DMS 273 (cell line): ENCODE measurements at regions not wholly inside any gene's neighbourhood (a gene's known extent, or its start where the extent isn't known, plus 50 kb on each side); places are given as distances from the start of the nearest gene placed in this dataset.

Experiments used
- DNase-seq: peaks from one replicate; lab custom pipeline; 2025; ENCODE audit not compliant: unreplicated experiment; lab: John Stamatoyannopoulos, UW

GRCh38 chr4:140316799-140317198 lies 56.6 kb upstream of the SCOC start:
- no peak for DNase-seq

- DNase-seq, result no peak
Observed at GRCh38 chr4:140315970-140316369, 57.5 kb upstream of the SCOC start.

GRCh38 chr4:140315438-140315837 lies 58.0 kb upstream of the SCOC start:
- no peak for DNase-seq

GRCh38 chr4:140315019-140315418 lies 58.4 kb upstream of the SCOC start:
- DNase-seq, result no peak

DNA sequence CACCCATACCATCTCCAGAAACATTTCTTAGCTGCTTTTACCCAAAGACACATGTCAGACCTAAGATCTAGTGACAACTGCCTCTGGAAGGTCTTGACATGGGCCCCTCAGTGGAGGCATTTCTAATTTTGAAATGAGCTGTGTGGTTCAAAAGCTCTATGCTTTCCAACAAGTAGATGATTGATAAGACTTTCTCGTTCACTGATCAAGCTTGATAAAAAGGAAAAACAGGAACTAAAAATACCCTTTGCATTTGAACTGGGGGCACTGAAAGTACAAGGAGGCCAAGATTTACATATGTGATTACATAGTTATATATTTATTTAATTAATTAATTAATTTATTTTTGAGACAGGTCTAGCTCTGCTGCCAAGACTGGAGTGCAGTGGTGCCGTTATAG lies 61.3 kb upstream of the SCOC start:
- DNase-seq, result no peak

- DNase-seq, result no peak
Observed at GRCh38 chr4:140311257-140311835, 62.1 kb upstream of the SCOC start.

- DNase-seq, result no peak
Observed at GRCh38 chr4:140309124-140309870, 64.1 kb upstream of the SCOC start.

GRCh38 chr4:140308366-140309123 lies 64.9 kb upstream of the SCOC start:
- DNase-seq, result peak; percentile 1

DNA sequence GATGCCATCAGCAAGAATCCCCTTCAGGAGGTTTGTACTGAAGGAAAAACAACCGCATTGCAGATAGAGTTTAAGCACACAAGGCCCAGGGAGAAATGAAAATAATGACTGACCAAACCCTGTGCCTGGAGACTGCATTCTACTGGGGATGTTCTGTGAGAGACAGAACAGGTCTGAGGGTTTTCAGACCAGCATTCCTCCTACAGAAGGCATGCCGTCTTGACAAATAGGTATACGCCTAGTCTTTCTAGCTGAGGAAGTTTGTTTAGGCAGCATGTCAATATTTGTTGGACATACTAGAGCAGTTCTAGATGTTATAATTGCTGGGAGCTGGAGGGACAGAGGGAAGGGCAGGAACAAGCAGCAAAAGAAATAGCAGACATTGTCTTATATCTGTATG lies 68.4 kb upstream of the SCOC start:
- DNase-seq, result no peak

DNA sequence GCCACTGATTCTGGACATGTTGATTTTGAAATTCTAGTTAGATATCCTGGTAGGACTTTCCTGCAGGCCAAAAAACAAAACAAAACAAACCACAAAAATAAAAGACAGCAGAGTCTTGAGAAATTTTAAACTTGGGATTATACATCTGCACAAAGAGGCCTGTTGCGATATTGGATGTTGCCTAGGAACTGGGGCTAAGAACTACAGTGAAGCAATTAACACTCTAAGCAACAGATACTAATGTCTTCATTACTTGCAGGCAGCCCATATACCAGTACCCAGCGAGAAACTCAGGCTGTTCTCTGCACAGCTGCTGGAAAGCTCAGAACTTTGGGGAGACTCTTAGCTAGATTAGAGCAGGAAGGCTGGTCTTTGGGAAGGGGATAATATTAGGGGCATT lies 69.1 kb upstream of the SCOC start:
- no peak for DNase-seq

DNA sequence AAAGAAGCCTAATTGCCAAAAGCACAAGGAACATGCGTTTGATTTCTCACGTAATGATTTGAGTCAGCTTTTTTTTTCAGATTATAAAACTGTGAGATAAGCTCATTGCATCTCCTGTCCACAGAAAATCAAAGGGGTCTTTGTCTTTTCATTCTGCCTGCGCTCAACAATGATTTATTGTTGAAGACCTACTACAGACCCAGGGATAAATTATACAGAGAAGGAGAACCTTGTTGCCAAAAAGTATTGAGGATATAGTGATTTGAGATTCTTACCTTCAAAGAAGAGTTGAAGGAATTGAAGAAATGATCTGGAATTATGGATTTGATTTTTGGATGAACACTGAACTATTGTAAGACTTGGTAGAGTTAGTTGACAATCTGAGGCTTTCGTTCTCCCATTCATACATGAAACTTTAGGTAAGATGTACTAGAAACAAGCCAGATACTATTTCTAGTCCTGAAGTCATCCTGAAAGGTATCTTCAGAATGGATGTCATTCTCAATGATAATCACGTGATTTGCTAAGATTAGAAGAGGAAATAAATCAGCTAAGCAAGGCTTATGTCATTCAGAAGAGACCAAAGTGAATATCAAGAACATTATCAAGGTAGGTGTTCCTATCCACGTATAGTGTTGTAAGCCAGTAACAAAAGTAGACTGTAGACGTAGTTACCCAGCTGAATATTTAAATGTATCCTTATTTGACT lies 71.1 kb upstream of the SCOC start:
- DNase-seq, result no peak

DNA sequence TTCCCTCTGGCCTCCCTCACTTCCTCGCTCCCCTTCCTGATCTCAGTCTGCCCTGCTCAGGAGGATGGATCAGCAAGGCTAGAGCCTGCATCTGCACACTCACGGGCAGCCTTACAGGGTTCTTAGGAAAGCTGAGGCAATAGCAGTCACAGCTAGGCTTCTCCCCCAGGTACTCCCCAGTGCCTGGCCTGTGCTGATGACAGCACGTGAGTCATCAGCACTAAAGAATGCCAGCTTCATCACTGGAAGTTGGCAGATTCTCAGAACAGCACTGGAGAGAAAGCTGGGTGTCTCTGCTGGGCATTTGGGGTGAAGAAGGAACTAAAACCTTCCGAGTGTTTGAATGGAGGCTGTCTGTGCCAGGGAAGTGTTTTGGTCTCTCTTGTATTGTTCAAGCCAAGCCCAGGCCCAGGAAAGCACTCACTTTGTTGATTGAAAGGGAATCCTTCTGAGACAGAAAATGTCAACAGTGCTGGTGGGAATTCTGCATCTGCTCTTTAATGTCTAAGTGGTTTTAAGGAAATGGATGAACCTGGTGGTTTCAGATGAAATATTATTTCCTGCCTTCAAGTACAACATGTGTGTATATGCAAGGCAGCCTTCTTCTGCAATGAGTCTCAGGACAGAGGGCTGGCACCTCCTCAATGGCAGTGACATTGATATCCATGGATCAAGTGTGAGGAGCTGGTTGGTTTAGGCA lies 73.0 kb upstream of the SCOC start:
- no peak for DNase-seq

- DNase-seq, result peak; percentile 38
Observed at GRCh38 chr4:140298001-140298400, 75.4 kb upstream of the SCOC start.

- DNase-seq, result no peak
Observed at GRCh38 chr4:140297221-140297570, 76.2 kb upstream of the SCOC start.

- peak; percentile 31 for DNase-seq
Observed at GRCh38 chr4:140296335-140297220, 76.9 kb upstream of the SCOC start.

GRCh38 chr4:140293979-140294378 lies 79.5 kb upstream of the SCOC start:
- no peak for DNase-seq

DNA sequence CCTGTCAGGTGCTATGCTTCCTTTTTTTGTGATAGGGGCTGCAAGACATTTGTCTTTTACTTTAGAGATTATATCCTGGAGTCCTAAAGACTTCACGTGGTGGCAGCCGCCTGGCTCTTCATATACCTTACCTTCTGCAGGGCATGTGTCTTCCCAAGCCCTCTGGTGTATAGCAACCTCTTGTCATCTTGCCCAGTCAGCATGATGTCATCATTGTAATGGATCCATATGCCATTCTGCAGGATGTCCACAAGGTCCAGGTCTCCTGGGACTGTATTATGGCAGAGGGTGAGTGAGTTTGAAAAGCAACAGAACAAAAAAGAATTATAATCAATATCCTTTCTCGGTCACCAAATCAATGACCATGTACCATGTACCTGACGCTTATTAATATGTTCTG lies 82.2 kb upstream of the SCOC start:
- DNase-seq, result peak; percentile 80

DNA sequence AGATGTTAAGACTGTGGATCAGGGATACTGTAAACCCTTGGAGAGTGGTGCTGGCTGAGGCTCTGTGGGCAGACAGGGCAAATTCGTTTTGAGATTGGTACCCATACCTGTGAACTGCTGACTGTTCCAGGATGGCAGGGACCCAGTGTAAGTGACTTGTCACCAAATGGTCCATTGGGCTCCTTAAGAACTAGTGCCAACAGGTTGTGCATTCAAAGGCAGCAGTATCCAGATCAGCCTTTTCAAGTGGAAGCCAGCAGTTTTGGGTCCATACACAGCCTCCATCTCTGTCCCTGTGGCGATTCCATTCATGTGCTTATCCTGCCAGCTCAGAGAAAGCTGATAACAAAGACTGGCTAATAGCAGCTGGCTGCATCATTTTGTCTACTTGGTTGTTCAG lies 84.0 kb upstream of the SCOC start:
- no peak for DNase-seq

GRCh38 chr4:140286456-140286855 lies 87.0 kb upstream of the SCOC start:
- DNase-seq, result peak; percentile 88

GRCh38 chr4:140284456-140284855 lies 89.0 kb upstream of the SCOC start:
- no peak for DNase-seq
